Natural killer cell (primary cell): ENCODE measurements at regions not wholly inside any gene's neighbourhood (a gene's known extent, or its start where the extent isn't known, plus 50 kb on each side); places are given as distances from the start of the nearest gene placed in this dataset.

Experiments used
- ATAC-seq, 3 donors: fragments of 150-1000 bp in 2 of 3; fragments of 200-7000 bp in 1 of 3; cut with Tn5 transposase; 1 replicate in 1 of 3; 2 replicates in 2 of 3; pipeline ENCODE4 v1.10.0; 2021; ENCODE audit warnings: mild to moderate bottlenecking in 2 of 3, moderate library complexity in 2 of 3
- DNase-seq, 2 donors: peaks; one replicate each; pipeline versions ENCODE4 v3.0.0 to v3.0.0-alpha.2; 2013 to 2021; ENCODE audit warnings: mixed read lengths in 1 of 2
- H3K27ac ChIP-seq: one replicate; pipeline ENCODE4 v1.5.1; 2013; ENCODE audit warnings: mild to moderate bottlenecking, low read length
- H3K27me3 ChIP-seq: one replicate; pipeline ENCODE4 v1.6.1; 2013; ENCODE audit warnings: low read length; ENCODE audit not compliant: control insufficient read depth, insufficient read depth
- H3K36me3 ChIP-seq: one replicate; pipeline ENCODE4 v1.6.1; 2013; ENCODE audit warnings: low read length; ENCODE audit not compliant: control insufficient read depth, insufficient read depth
- H3K4me1 ChIP-seq: one replicate; pipeline ENCODE4 v1.6.1; 2013; ENCODE audit warnings: low read length; ENCODE audit not compliant: control insufficient read depth, insufficient read depth
- H3K4me3 ChIP-seq: one replicate; pipeline ENCODE4 v1.5.1; 2013; ENCODE audit warnings: low read length
- H3K9me3 ChIP-seq: one replicate; pipeline ENCODE4 v1.6.1; 2013; ENCODE audit warnings: low read length; ENCODE audit not compliant: control insufficient read depth, insufficient read depth
- H3K27ac Mint-ChIP-seq, 2 donors: one replicate each; pipeline ENCODE4 v1.8.0; 2022; ENCODE audit warnings: mild to moderate bottlenecking in 2 of 2, mixed read lengths in 2 of 2, moderate library complexity in 1 of 2
- H3K27me3 Mint-ChIP-seq, 2 donors: one replicate each; pipeline ENCODE4 v1.8.0; 2022; ENCODE audit warnings: low read depth in 2 of 2, mixed read lengths in 2 of 2
- H3K36me3 Mint-ChIP-seq: one replicate; pipeline ENCODE4 v1.8.0; 2022; ENCODE audit warnings: mixed read lengths
- H3K4me1 Mint-ChIP-seq, 2 donors: one replicate each; pipeline ENCODE4 v1.8.0; 2022; ENCODE audit warnings: mixed read lengths in 2 of 2
- H3K4me3 Mint-ChIP-seq: one replicate; pipeline ENCODE4 v1.8.0; 2022; ENCODE audit warnings: mild to moderate bottlenecking, moderate library complexity, mixed read lengths
- H3K9me3 Mint-ChIP-seq, 2 donors: one replicate each; pipeline ENCODE4 v1.8.0; 2022; ENCODE audit warnings: mixed read lengths in 2 of 2
- CTCF ChIP-seq: fragments of 200-600 bp; IDR thresholded peaks from one replicate; pipeline ENCODE4 v1.8.0; 2022; ENCODE audit warnings: antibody characterized with exemption
- WGBS: methylation state at CpG from one replicate; pipeline ENCODE4 v1.1.7; 2013; ENCODE audit warnings: missing lambda C conversion rate; ENCODE audit not compliant: insufficient coverage; 5-methylcytosine and 5-hydroxymethylcytosine counted together
- intact Hi-C: fragments of 100-400 bp; cut with micrococcal nuclease; formaldehyde crosslinking; loops from one replicate; pipeline ENCODE4 v1.14.2; 2022

DNA sequence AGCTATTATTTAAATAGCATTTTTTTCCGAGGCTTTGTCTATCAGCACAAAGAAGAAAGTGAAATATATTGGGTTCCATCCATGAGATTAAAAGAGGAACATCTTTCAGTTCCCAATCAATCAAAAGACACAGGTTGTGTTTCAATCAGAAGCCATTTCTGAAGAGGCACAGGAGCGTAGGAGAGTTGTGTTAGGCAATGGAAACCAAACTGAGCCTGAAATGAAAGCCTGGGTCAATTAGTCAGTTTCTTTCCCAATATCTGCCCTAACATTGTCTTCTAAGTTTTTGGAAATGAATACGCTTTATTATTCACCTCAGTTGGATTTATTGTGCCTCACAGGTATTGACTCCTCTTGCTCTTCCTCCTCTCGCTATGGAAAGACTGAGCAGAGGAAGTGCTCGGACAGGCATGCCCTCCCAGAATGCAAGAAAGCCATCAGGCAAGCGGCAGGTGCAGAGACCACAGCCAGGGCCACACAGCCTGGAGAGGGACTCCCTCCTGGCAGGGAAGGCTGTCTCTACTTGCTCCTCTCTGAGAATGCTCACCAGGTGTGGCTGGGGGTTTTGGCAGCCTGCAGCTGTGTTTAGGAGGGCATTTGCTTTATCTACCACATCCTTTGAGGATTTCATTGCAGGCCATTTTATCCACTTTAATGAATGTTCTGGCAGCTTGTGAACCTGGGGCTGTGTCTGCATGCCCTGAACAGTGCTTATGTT lies 100.8 kb upstream of the NEDD9 start:
- no peak for TF ChIP-seq CTCF
- H3K27ac ChIP-seq = no peak overlapping the region
- DNase-seq (no peak), ATAC-seq (peak in 1 of 3 donors; percentile 21)
- Mint-ChIP-seq H3K9me3 (no peaks in the 10 kb centered on the region), H3K27ac (peak overlapping the region; percentile 7 to 56), H3K4me1 (peaks cover 67 to 84% of the 10 kb centered on the region in 2 donors), H3K4me3 (no peak overlapping the region), H3K36me3 (no peaks in the 10 kb centered on the region), H3K27me3 (no peaks in the 10 kb centered on the region)
- H3K27me3 ChIP-seq = no peaks in the 10 kb centered on the region
- H3K4me1 ChIP-seq = peaks cover 29% of the 10 kb centered on the region
- peaks cover 1% of the 10 kb centered on the region for H3K36me3 ChIP-seq
- intact Hi-C loops = no loop called here
- H3K9me3 ChIP-seq = no peaks in the 10 kb centered on the region
- WGBS = 83% methylated on average over 5 of the region's 6 CpGs
- H3K4me3 ChIP-seq = no peak overlapping the region

- over 99% methylated on average over 7 of the region's 7 CpGs for WGBS
- ATAC-seq (no peak), DNase-seq (no peak)
- TF ChIP-seq CTCF = no peak
- no peaks in the 10 kb centered on the region for H3K9me3 ChIP-seq
- Mint-ChIP-seq H3K27ac (peak overlapping the region in 1 of 2 donors; percentile 44), H3K9me3 (no peaks in the 10 kb centered on the region), H3K27me3 (no peaks in the 10 kb centered on the region), H3K4me3 (no peak overlapping the region), H3K4me1 (peaks cover 64 to 82% of the 10 kb centered on the region in 2 donors), H3K36me3 (no peaks in the 10 kb centered on the region)
- intact Hi-C loops = no loop called here
- H3K36me3 ChIP-seq = peaks cover 4% of the 10 kb centered on the region
- H3K4me1 ChIP-seq = peaks cover 29% of the 10 kb centered on the region
- H3K4me3 ChIP-seq = no peak overlapping the region
- no peak overlapping the region for H3K27ac ChIP-seq
- no peaks in the 10 kb centered on the region for H3K27me3 ChIP-seq
Measured at GRCh38 chr6:11332463-11332862, 100.0 kb upstream of the NEDD9 start.

DNA sequence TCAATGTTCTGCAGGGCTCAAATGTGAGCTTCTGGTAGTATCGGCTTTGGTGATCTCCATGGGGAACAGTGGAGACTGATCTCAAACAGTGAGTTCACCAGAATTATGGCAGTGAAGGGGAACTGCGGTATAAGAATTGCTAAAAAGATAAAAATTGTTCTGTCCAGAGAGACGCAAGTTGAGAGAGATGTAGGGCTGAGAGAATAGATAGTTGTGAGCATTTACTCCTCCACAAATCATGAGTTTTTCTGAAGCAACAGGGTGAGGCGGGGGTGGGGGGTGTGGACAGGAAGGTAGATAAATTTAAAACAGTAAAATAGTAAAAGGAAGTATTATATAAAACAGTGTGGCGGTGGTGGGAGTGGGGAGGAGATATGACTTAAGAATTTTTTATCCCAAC lies 98.6 kb upstream of the NEDD9 start:
- peak in 1 of 3 donors; percentile 29 for ATAC-seq
- H3K27ac Mint-ChIP-seq = peak overlapping the region; percentile 81 to 86
- Histone ChIP-seq H3K9me3 (no peaks in the 10 kb centered on the region), H3K4me1 (peaks cover 29% of the 10 kb centered on the region), H3K27me3 (no peaks in the 10 kb centered on the region), H3K27ac (no peak overlapping the region), H3K4me3 (no peak overlapping the region), H3K36me3 (peaks cover 9% of the 10 kb centered on the region)
- TF ChIP-seq CTCF = no peak
- peak overlapping the region; percentile 73 for H3K4me3 Mint-ChIP-seq
- H3K9me3 Mint-ChIP-seq = no peaks in the 10 kb centered on the region
- H3K4me1 Mint-ChIP-seq = peaks cover 71 to 89% of the 10 kb centered on the region in 2 donors
- no peak for DNase-seq
- no peaks in the 10 kb centered on the region for H3K36me3 Mint-ChIP-seq
- H3K27me3 Mint-ChIP-seq = no peaks in the 10 kb centered on the region
- intact Hi-C loops = no loop called here
- WGBS = 52% methylated on average over 5 of the region's 5 CpGs

DNA sequence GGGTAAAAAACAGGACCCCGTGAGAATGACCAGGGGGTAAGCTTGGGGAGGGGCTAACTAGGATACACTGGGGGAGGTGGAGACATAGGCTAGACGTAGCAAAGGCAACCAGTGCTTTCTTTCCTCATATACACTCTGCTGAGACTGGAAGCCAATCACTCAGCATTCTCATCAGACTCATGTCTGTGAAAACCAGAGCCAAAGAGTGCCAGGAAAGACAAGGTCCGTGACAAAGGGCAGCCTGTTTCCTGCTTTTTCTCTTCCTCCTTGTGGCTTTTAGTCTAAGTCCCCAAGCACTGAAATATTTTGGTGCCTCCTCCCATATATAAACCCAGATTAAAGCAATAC lies 97.9 kb upstream of the NEDD9 start:
- peaks cover 64 to 82% of the 10 kb centered on the region in 2 donors for H3K4me1 Mint-ChIP-seq
- ATAC-seq = peak in 2 of 3 donors; percentile 36 to 45
- Histone ChIP-seq H3K4me3 (no peak overlapping the region), H3K9me3 (no peaks in the 10 kb centered on the region), H3K27ac (no peak overlapping the region), H3K36me3 (peaks cover 9% of the 10 kb centered on the region), H3K27me3 (no peaks in the 10 kb centered on the region), H3K4me1 (peaks cover 29% of the 10 kb centered on the region)
- intact Hi-C loops = no loop called here
- H3K4me3 Mint-ChIP-seq = peak overlapping the region; percentile 73
- 32% methylated on average over 3 of the region's 3 CpGs for WGBS
- H3K27me3 Mint-ChIP-seq = no peaks in the 10 kb centered on the region
- no peak for DNase-seq
- no peak for TF ChIP-seq CTCF
- H3K9me3 Mint-ChIP-seq = no peaks in the 10 kb centered on the region
- peak overlapping the region; percentile 81 to 86 for H3K27ac Mint-ChIP-seq
- H3K36me3 Mint-ChIP-seq = no peaks in the 10 kb centered on the region
